GM19467 (cell line): ENCODE measurements at regions not wholly inside any gene's neighbourhood (a gene's known extent, or its start where the extent isn't known, plus 50 kb on each side); places are given as distances from the start of the nearest gene placed in this dataset.

ENCODE experiments used
- ATAC-seq: cut with Tn5 transposase; IDR thresholded peaks from one replicate; pipeline ENCODE4 v1.9.1; 2021; ENCODE audit warnings: mild to moderate bottlenecking, moderate library complexity; ENCODE audit not compliant: unreplicated experiment

- ATAC-seq = no peak
Observed at GRCh38 chr3:177823701-177824189, 626.5 kb upstream of the TBL1XR1 start.

- ATAC-seq = no peak
Observed at GRCh38 chr3:177824190-177824786, 627.0 kb upstream of the TBL1XR1 start.

- no peak for ATAC-seq
Observed at GRCh38 chr3:177824841-177825240, 627.6 kb upstream of the TBL1XR1 start.

- ATAC-seq = no peak
Observed at GRCh38 chr3:177826253-177826652, 629.0 kb upstream of the TBL1XR1 start.

GRCh38 chr3:177827511-177828207, 630.4 kb upstream of the TBL1XR1 start:
- ATAC-seq = peak; percentile 61

GRCh38 chr3:177828208-177828565, 630.9 kb upstream of the TBL1XR1 start:
- no peak for ATAC-seq

- no peak for ATAC-seq
Observed at GRCh38 chr3:177830411-177830849, 633.1 kb upstream of the TBL1XR1 start.

- ATAC-seq = no peak
Observed at GRCh38 chr3:177831361-177831760, 634.1 kb upstream of the TBL1XR1 start.

- ATAC-seq = no peak
Observed at GRCh38 chr3:177832880-177833279, 635.6 kb upstream of the TBL1XR1 start.

- no peak for ATAC-seq
Observed at GRCh38 chr3:177833332-177833731, 636.0 kb upstream of the TBL1XR1 start.

GRCh38 chr3:177835008-177835407, 637.7 kb upstream of the TBL1XR1 start:
- ATAC-seq = no peak

- no peak for ATAC-seq
Observed at GRCh38 chr3:177835917-177836316, 638.6 kb upstream of the TBL1XR1 start.

- ATAC-seq = no peak
Observed at GRCh38 chr3:177836671-177837070, 639.4 kb upstream of the TBL1XR1 start.

GRCh38 chr3:177837951-177838655, 640.8 kb upstream of the TBL1XR1 start:
- ATAC-seq = no peak

- no peak for ATAC-seq
Observed at GRCh38 chr3:177838766-177839350, 641.6 kb upstream of the TBL1XR1 start.

- no peak for ATAC-seq
Observed at GRCh38 chr3:177842302-177842701, 645.0 kb upstream of the TBL1XR1 start.

- no peak for ATAC-seq
Observed at GRCh38 chr3:177842743-177843734, 645.8 kb upstream of the TBL1XR1 start.

GRCh38 chr3:177852001-177852807, 654.9 kb upstream of the TBL1XR1 start:
- no peak for ATAC-seq

GRCh38 chr3:177855021-177855420, 657.7 kb upstream of the TBL1XR1 start:
- no peak for ATAC-seq

GRCh38 chr3:177860184-177860583, 662.9 kb upstream of the TBL1XR1 start:
- ATAC-seq = no peak
